Fibroblast of skin of back (primary cell): ENCODE measurements at regions not wholly inside any gene's neighbourhood (a gene's known extent, or its start where the extent isn't known, plus 50 kb on each side); places are given as distances from the start of the nearest gene placed in this dataset.
"Not testable (repeated sequence)": the region's sequence is repeated elsewhere in the genome, so short reads cannot be mapped to it uniquely, and the experiment has no call there.

ENCODE experiments used
- DNase-seq: peaks from one replicate; pipeline ENCODE4 v3.0.0-alpha.2; 2013

- DNase-seq = no peak
Measured at GRCh38 chrX:120752431-120753082, 122.7 kb upstream of the C1GALT1C1 start.

GRCh38 chrX:120751683-120752082 is 121.8 kb upstream of the C1GALT1C1 start:
- DNase-seq = no peak

- no peak for DNase-seq
Measured at GRCh38 chrX:120750381-120750780, 120.5 kb upstream of the C1GALT1C1 start.

- DNase-seq = no peak
Measured at GRCh38 chrX:120749141-120749846, 119.4 kb upstream of the C1GALT1C1 start.

- DNase-seq = no peak
Measured at GRCh38 chrX:120746153-120746552, 116.3 kb upstream of the C1GALT1C1 start.

GRCh38 chrX:120742946-120743665 is 113.3 kb upstream of the C1GALT1C1 start:
- DNase-seq = no peak

GRCh38 chrX:120741452-120741851 is 111.6 kb upstream of the C1GALT1C1 start:
- DNase-seq = no peak

- no peak for DNase-seq
Measured at GRCh38 chrX:120740072-120740471, 110.2 kb upstream of the C1GALT1C1 start.

- DNase-seq = no peak
Measured at GRCh38 chrX:120739300-120739699, 109.4 kb upstream of the C1GALT1C1 start.

- DNase-seq = peak; percentile 69
Measured at GRCh38 chrX:120736989-120737388, 107.1 kb upstream of the C1GALT1C1 start.

- peak; percentile 67 for DNase-seq
Measured at GRCh38 chrX:120735966-120736365, 106.1 kb upstream of the C1GALT1C1 start.

GRCh38 chrX:120732879-120733278 is 103.0 kb upstream of the C1GALT1C1 start:
- no peak for DNase-seq

- no peak for DNase-seq
Measured at GRCh38 chrX:120732461-120732860, 102.6 kb upstream of the C1GALT1C1 start.

GRCh38 chrX:120731386-120731785 is 101.5 kb upstream of the C1GALT1C1 start:
- no peak for DNase-seq

GRCh38 chrX:120729506-120730255 is 99.8 kb upstream of the C1GALT1C1 start:
- not testable (repeated sequence) for DNase-seq

- DNase-seq = no peak
Measured at GRCh38 chrX:120727911-120728310, 98.1 kb upstream of the C1GALT1C1 start.

GRCh38 chrX:120727452-120727851 is 97.6 kb upstream of the C1GALT1C1 start:
- no peak for DNase-seq

GRCh38 chrX:120726294-120726693 is 96.4 kb upstream of the C1GALT1C1 start:
- DNase-seq = no peak

GRCh38 chrX:120725874-120726273 is 96.0 kb upstream of the C1GALT1C1 start:
- DNase-seq = no peak

- DNase-seq = no peak
Measured at GRCh38 chrX:120719622-120720021, 89.8 kb upstream of the C1GALT1C1 start.

GRCh38 chrX:120718969-120719368 is 89.1 kb upstream of the C1GALT1C1 start:
- DNase-seq = no peak

GRCh38 chrX:120702337-120702736 is 72.5 kb upstream of the C1GALT1C1 start:
- not testable (repeated sequence) for DNase-seq

GRCh38 chrX:120697053-120697452 is 67.2 kb upstream of the C1GALT1C1 start:
- DNase-seq = no peak
